Left lung (tissue), 4 donors: ENCODE measurements at regions not wholly inside any gene's neighbourhood (a gene's known extent, or its start where the extent isn't known, plus 50 kb on each side); places are given as distances from the start of the nearest gene placed in this dataset.
A peak's percentile ranks its signal among the peaks of the same experiment; 100 is the strongest.

Experiments
- ATAC-seq: fragments of 200-7000 bp; cut with Tn5 transposase; one replicate; pipeline ENCODE4 v1.9.1; 2020; ENCODE audit warnings: moderate library complexity
- DNase-seq, 4 donors: peaks; one replicate each; pipeline ENCODE4 v3.0.0-alpha.2; 2013 to 2020
- H3K27ac ChIP-seq, 2 donors: fragments of 200-600 bp; sonication (generic) in 1 of 2; one replicate each; pipeline versions ENCODE4 v1.5.0 to v1.8.0; 2020 to 2021
- H3K27me3 ChIP-seq, 2 donors: fragments of 200-600 bp; sonication (generic) in 1 of 2; one replicate each; pipeline versions ENCODE4 v1.5.0 to v1.8.0; 2020 to 2021
- H3K36me3 ChIP-seq, 2 donors: fragments of 200-600 bp; sonication (generic) in 1 of 2; one replicate each; pipeline versions ENCODE4 v1.5.0 to v1.8.0; 2020 to 2021
- H3K4me1 ChIP-seq, 2 donors: fragments of 200-600 bp; one replicate each; pipeline ENCODE4 v1.8.0; 2021
- H3K4me3 ChIP-seq, 2 donors: fragments of 200-600 bp; sonication (generic) in 1 of 2; one replicate each; pipeline versions ENCODE4 v1.5.0 to v1.8.0; 2020 to 2021; ENCODE audit warnings: mild to moderate bottlenecking in 1 of 2
- H3K9me3 ChIP-seq, 2 donors: fragments of 200-600 bp; sonication (generic) in 1 of 2; one replicate each; pipeline versions ENCODE4 v1.5.0 to v1.8.0; 2020 to 2021
- intact Hi-C, 2 donors: fragments of 100-400 bp; cut with DNase I; formaldehyde crosslinking; loops; one replicate each; pipeline versions ENCODE4 v1.11.2 to v1.14.2; 2022
- TF ChIP-seq, protein P1 (sequence below), 2 donors: fragments of 200-600 bp; sonication (generic) in 1 of 2; IDR thresholded peaks; one replicate each; pipeline versions ENCODE4 v1.5.0 to v1.8.0; 2021; ENCODE audit warnings: antibody characterized with exemption in 2 of 2
- donor health status: DM: no; HTN: yes; CAD: no.
- donor health status: DM: no; HTN: no; CAD: no.

GRCh38 chr4:13970349-13970748, 342.8 kb upstream of the BOD1L1 start:
- ATAC-seq (peak; percentile 91), DNase-seq (no peak)
- H3K4me3 ChIP-seq, result no peak overlapping the region
- H3K27ac ChIP-seq, result no peak overlapping the region
- no peaks in the 10 kb centered on the region for H3K36me3 ChIP-seq
- intact Hi-C loops, result no loop called here
- H3K9me3 ChIP-seq, result no peaks in the 10 kb centered on the region
- H3K27me3 ChIP-seq, result no peaks in the 10 kb centered on the region
- H3K4me1 ChIP-seq, result no peaks in the 10 kb centered on the region
- TF ChIP-seq, protein P1, sequence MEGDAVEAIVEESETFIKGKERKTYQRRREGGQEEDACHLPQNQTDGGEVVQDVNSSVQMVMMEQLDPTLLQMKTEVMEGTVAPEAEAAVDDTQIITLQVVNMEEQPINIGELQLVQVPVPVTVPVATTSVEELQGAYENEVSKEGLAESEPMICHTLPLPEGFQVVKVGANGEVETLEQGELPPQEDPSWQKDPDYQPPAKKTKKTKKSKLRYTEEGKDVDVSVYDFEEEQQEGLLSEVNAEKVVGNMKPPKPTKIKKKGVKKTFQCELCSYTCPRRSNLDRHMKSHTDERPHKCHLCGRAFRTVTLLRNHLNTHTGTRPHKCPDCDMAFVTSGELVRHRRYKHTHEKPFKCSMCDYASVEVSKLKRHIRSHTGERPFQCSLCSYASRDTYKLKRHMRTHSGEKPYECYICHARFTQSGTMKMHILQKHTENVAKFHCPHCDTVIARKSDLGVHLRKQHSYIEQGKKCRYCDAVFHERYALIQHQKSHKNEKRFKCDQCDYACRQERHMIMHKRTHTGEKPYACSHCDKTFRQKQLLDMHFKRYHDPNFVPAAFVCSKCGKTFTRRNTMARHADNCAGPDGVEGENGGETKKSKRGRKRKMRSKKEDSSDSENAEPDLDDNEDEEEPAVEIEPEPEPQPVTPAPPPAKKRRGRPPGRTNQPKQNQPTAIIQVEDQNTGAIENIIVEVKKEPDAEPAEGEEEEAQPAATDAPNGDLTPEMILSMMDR (IDR thresholded peaks at IDR 0.05), result no peak

DNA sequence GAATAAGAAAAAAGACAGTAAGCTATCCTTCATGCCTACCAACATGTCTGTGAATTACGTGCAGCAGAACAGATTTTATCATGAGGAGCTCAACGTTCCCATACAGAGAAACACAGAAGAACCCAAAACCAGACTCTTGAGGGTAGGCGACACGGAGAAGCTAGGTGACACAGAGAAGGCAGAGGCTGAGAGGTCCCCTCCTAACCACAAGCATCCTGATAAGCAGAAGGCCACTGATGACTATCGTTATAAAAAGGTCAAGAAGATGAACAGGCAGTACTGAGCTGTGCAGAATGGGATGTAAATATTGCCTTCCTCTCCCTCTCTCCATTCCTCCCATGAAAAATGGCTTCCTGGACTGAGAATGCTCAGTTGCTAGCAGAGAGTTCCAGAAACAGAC, 350.2 kb upstream of the BOD1L1 start:
- Histone ChIP-seq H3K9me3 (no peaks in the 10 kb centered on the region), H3K4me1 (no peaks in the 10 kb centered on the region), H3K27ac (no peak overlapping the region), H3K36me3 (no peaks in the 10 kb centered on the region), H3K27me3 (no peaks in the 10 kb centered on the region), H3K4me3 (no peak overlapping the region)
- intact Hi-C loops, result no loop called here
- DNase-seq (no peak), ATAC-seq (no peak)
- TF ChIP-seq, protein P1 (IDR thresholded peaks at IDR 0.05), result no peak

DNA sequence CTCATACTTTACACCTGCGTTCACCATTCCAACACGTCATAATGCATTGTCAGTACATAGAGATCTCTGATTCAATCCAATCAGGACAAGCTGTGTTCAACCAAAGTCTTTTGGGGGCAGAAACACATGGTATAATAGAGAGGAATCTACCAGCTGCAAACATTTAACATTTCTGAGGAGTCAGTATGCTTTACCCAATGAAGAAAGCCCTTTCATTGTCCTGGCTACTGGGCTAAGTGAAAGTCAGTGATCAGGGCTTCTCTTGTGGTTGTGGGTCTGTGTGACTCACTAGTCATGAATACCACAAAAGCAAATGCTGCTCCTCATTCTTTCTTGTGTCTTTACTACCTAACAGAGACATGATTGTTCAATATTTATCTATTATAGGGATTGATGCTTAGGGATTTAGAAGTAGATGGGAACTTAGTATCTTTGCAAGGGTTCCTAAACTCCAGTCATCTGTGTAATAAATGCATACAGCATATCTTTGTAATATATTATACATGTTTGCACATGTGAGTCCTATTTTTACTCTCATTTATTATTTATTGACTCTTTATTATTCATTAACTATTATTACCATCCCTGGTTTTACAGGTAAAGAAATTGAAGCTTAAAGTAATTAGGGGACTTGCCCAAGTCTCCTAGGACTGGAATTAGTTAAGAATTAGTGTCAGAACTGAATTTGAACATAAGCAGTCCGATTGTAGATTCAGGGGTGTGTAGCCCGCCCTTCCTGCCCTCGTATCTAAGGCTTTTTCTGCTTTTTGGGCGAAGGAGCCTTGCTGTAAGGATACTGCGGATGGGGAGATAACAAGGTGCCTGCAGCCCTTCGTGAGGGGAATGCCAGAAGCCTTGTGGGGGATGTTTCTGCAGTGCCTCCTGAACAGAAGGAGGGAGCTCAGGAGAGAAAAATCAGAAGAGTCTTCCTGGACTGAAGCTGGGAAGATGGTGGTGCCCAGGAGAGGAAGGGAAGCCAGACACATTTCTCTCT, 353.1 kb upstream of the BOD1L1 start:
- Histone ChIP-seq H3K4me3 (no peak overlapping the region), H3K27me3 (no peaks in the 10 kb centered on the region), H3K36me3 (no peaks in the 10 kb centered on the region), H3K4me1 (no peaks in the 10 kb centered on the region), H3K9me3 (no peaks in the 10 kb centered on the region), H3K27ac (no peak overlapping the region)
- ATAC-seq, result peak; percentile 34
- TF ChIP-seq, protein P1 (IDR thresholded peaks at IDR 0.05), result no peak
- DNase-seq, result no peak
- intact Hi-C loops, result no loop called here

DNA sequence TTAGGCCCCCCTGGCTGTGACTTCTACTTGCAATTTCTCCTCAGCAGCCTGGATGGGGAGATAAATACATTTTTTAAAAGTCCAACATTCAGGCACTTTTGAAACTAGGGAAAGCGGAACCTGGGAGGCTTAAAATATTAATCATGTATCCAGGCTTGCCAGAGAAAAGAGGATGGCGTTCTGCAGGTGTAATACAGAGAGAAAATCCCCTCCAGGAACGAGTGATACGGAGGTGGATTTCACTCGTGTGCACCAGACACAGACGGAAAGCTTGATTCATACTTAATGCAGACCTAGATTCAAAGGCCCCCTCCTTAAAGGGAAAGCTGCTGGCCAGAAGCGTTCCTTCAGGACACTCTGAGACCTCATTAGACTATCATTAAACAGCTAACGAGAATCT, 354.0 kb upstream of the BOD1L1 start:
- Histone ChIP-seq H3K27ac (no peak overlapping the region), H3K27me3 (no peaks in the 10 kb centered on the region), H3K9me3 (no peaks in the 10 kb centered on the region), H3K36me3 (no peaks in the 10 kb centered on the region), H3K4me3 (no peak overlapping the region), H3K4me1 (no peaks in the 10 kb centered on the region)
- intact Hi-C loops, result no loop called here
- DNase-seq, result no peak
- ATAC-seq, result no peak
- TF ChIP-seq, protein P1 (IDR thresholded peaks at IDR 0.05), result no peak

- no peak overlapping the region for H3K27ac ChIP-seq
- H3K4me3 ChIP-seq, result no peak overlapping the region
- DNase-seq (no peak), ATAC-seq (no peak)
- no peaks in the 10 kb centered on the region for H3K4me1 ChIP-seq
- no peaks in the 10 kb centered on the region for H3K36me3 ChIP-seq
- no peaks in the 10 kb centered on the region for H3K9me3 ChIP-seq
- intact Hi-C loops, result no loop called here
- TF ChIP-seq, protein P1 (IDR thresholded peaks at IDR 0.05), result no peak
- H3K27me3 ChIP-seq, result no peaks in the 10 kb centered on the region
Observed at GRCh38 chr4:13982010-13982409, 354.5 kb upstream of the BOD1L1 start.
